A673 (cell line): ENCODE measurements at regions not wholly inside any gene's neighbourhood (a gene's known extent, or its start where the extent isn't known, plus 50 kb on each side); places are given as distances from the start of the nearest gene placed in this dataset.

Experiments
- CTCF ChIP-seq: fragments of 300-800, 200-600 bp; sonication (generic); conservative IDR thresholded peaks from 2 replicates; pipeline ENCODE4 v1.5.1; 2017; ENCODE audit warnings: low read depth, mild to moderate bottlenecking, antibody characterized with exemption, low read length, moderate library complexity, mixed read lengths
- EZH2 ChIP-seq: fragments of 200-600 bp; sonication (generic); IDR thresholded peaks from 2 replicates; pipeline ENCODE4 v1.6.1; 2017; ENCODE audit warnings: borderline replicate concordance, low read depth, mild to moderate bottlenecking, mixed read lengths, antibody characterized with exemption, low read length; ENCODE audit not compliant: poor library complexity, severe bottlenecking

DNA sequence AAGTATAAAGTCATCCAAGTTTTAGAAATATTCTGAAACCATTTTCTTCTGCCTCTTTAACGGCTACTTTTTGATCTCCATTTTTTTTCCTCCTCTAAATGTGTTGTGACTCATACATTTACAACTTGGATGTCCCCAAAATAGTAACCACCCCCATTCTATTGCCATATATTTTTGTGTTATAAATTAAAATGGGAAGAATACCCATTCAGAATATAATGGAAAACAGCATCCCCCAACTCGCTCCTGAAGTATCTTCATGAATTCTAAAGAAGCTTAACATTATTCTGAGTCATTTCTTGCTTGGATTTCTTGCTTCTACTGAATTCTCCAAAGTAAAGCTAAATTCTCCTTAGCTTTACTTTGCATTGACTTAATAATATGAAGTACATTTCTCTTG, 92.0 kb upstream of the PTPN13 start:
- no peak for TF ChIP-seq CTCF
- TF ChIP-seq EZH2 = no peak
